Stimulated activated CD8-positive, alpha-beta memory T cell treated with anti-CD3 and anti-CD28 coated beads, Interleukin-7, amount 100 ng/mL, for 1 hour (primary cell): ENCODE measurements at regions not wholly inside any gene's neighbourhood (a gene's known extent, or its start where the extent isn't known, plus 50 kb on each side); places are given as distances from the start of the nearest gene placed in this dataset.
"Not testable (repeated sequence)": the region's sequence is repeated elsewhere in the genome, so short reads cannot be mapped to it uniquely, and the experiment has no call there.

ENCODE experiments used
- DNase-seq, 2 donors: peaks; one replicate each; pipeline ENCODE4 v3.0.0-alpha.2; 2020; ENCODE audit warnings: low read depth in 2 of 2

GRCh38 chr12:9449657-9450126 lies 158.0 kb downstream of the KLRB1 start:
- DNase-seq: not testable (repeated sequence)

- DNase-seq: no peak
Measured at GRCh38 chr12:9449181-9449580, 158.5 kb downstream of the KLRB1 start.

- not testable (repeated sequence) for DNase-seq
Measured at GRCh38 chr12:9448648-9449047, 159.1 kb downstream of the KLRB1 start.

- DNase-seq: peak; percentile 75 to 82
Measured at GRCh38 chr12:9447791-9448614, 159.7 kb downstream of the KLRB1 start.

- DNase-seq: not testable (repeated sequence)
Measured at GRCh38 chr12:9446883-9447761, 160.6 kb downstream of the KLRB1 start.

- DNase-seq: not testable (repeated sequence)
Measured at GRCh38 chr12:9440428-9440827, 167.3 kb downstream of the KLRB1 start.

- not testable (repeated sequence) for DNase-seq
Measured at GRCh38 chr12:9435682-9436081, 172.0 kb downstream of the KLRB1 start.

GRCh38 chr12:9430385-9430784 lies 177.3 kb downstream of the KLRB1 start:
- not testable (repeated sequence) for DNase-seq

GRCh38 chr12:9428856-9429255 lies 178.9 kb downstream of the KLRB1 start:
- DNase-seq: not testable (repeated sequence)

- not testable (repeated sequence) for DNase-seq
Measured at GRCh38 chr12:9425429-9425828, 182.3 kb downstream of the KLRB1 start.

- DNase-seq: not testable (repeated sequence)
Measured at GRCh38 chr12:9424175-9424740, 183.5 kb downstream of the KLRB1 start.

GRCh38 chr12:9422689-9423088 lies 185.0 kb downstream of the KLRB1 start:
- not testable (repeated sequence) for DNase-seq

GRCh38 chr12:9421520-9422086 lies 186.1 kb downstream of the KLRB1 start:
- not testable (repeated sequence) for DNase-seq

- not testable (repeated sequence) for DNase-seq
Measured at GRCh38 chr12:9420817-9421519, 186.7 kb downstream of the KLRB1 start.

GRCh38 chr12:9418669-9419041 lies 189.1 kb downstream of the KLRB1 start:
- DNase-seq: not testable (repeated sequence)

- DNase-seq: not testable (repeated sequence)
Measured at GRCh38 chr12:9417947-9418668, 189.6 kb downstream of the KLRB1 start.

- not testable (repeated sequence) for DNase-seq
Measured at GRCh38 chr12:9417341-9417740, 190.4 kb downstream of the KLRB1 start.

GRCh38 chr12:9416346-9416745 lies 191.4 kb downstream of the KLRB1 start:
- not testable (repeated sequence) for DNase-seq

- DNase-seq: not testable (repeated sequence)
Measured at GRCh38 chr12:9415898-9416297, 191.8 kb downstream of the KLRB1 start.

GRCh38 chr12:9413862-9414261 lies 193.9 kb downstream of the KLRB1 start:
- DNase-seq: not testable (repeated sequence)
